Retinal pigment epithelial cell (primary cell): ENCODE measurements at regions not wholly inside any gene's neighbourhood (a gene's known extent, or its start where the extent isn't known, plus 50 kb on each side); places are given as distances from the start of the nearest gene placed in this dataset.

ENCODE experiments used
- DNase-seq: peaks from one replicate; pipeline ENCODE4 v3.0.0-alpha.2; 2010; ENCODE audit warnings: low read depth
- H3K4me3 ChIP-seq: 2 replicates; pipeline ENCODE4 v1.5.1; 2011; ENCODE audit warnings: mild to moderate bottlenecking, low read length, control low read depth, moderate library complexity
- CTCF ChIP-seq: conservative IDR thresholded peaks from 2 replicates; pipeline ENCODE4 v1.5.1; 2011; ENCODE audit warnings: low read depth, low read length, control low read depth, inconsistent platforms

GRCh38 chrX:25275159-25275558, 259.4 kb upstream of the ARX start:
- TF ChIP-seq CTCF, result no peak
- no peak for DNase-seq
- H3K4me3 ChIP-seq, result no peak overlapping the region

- DNase-seq, result no peak
- no peak overlapping the region for H3K4me3 ChIP-seq
- TF ChIP-seq CTCF, result no peak
Measured at GRCh38 chrX:25241461-25241860, 225.7 kb upstream of the ARX start.

GRCh38 chrX:25226151-25226550, 210.4 kb upstream of the ARX start:
- no peak for TF ChIP-seq CTCF
- H3K4me3 ChIP-seq, result no peak overlapping the region
- no peak for DNase-seq

GRCh38 chrX:25219480-25219879, 203.7 kb upstream of the ARX start:
- TF ChIP-seq CTCF, result no peak
- H3K4me3 ChIP-seq, result no peak overlapping the region
- no peak for DNase-seq

GRCh38 chrX:25213611-25214010, 197.8 kb upstream of the ARX start:
- DNase-seq, result no peak
- no peak overlapping the region for H3K4me3 ChIP-seq
- TF ChIP-seq CTCF, result no peak

- no peak for TF ChIP-seq CTCF
- no peak overlapping the region for H3K4me3 ChIP-seq
- DNase-seq, result no peak
Measured at GRCh38 chrX:25207803-25208475, 192.2 kb upstream of the ARX start.

- H3K4me3 ChIP-seq, result no peak overlapping the region
- DNase-seq, result no peak
- no peak for TF ChIP-seq CTCF
Measured at GRCh38 chrX:25206778-25207177, 191.0 kb upstream of the ARX start.
